ENCODE measurements at regions not wholly inside any gene's neighbourhood (a gene's known extent, or its start where the extent isn't known, plus 50 kb on each side); places are given as distances from the start of the nearest gene placed in this dataset.

DNA sequence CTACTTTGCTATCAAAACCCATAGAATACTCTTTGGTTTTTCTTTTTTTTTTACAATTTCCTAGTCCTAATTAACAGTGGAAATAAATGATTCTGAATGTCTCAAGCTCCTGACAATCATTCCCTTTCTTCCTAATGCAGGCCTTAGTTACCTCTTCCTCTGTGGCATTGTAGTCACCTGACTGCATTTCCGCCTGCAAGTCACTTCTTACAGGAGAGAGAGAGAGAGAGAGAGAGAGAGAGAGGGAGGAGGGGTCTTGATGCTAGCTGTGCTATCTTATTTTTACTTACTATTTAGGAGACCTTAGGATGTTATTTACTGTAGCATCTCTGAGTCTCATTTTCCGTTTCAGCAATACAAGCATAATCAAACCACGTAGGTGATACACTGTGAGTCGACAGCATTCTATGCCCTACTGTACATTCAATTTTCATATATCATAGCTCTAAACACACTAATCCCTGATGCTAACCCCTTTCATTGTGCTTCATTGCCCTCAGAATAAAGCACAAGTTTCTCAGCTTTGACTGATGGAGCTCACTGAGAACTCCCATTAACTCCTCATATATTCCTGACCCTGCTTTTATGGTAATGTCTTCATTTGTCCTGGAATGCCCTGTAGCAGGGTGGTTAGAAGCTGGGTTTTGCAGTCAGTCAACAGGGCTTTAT is 1237.3 kb downstream of the XPNPEP1 start:
- no peak for TF ChIP-seq CTCF (conservative IDR thresholded peaks at IDR 0.05 in 1 of 2, IDR thresholded peaks at IDR 0.05 in 1 of 2; ENCODE audit: low read depth in 1 of 2, low read length in 2 of 2)
- TF ChIP-seq EZH2 (IDR thresholded peaks at IDR 0.05; ENCODE audit: low read length, missing control alignments) = no peak

Measured in fibroblast of lung (primary cell).